ENCODE measurements at regions not wholly inside any gene's neighbourhood (a gene's known extent, or its start where the extent isn't known, plus 50 kb on each side); places are given as distances from the start of the nearest gene placed in this dataset.
A peak's percentile ranks its signal among the peaks of the same experiment; 100 is the strongest.

DNA sequence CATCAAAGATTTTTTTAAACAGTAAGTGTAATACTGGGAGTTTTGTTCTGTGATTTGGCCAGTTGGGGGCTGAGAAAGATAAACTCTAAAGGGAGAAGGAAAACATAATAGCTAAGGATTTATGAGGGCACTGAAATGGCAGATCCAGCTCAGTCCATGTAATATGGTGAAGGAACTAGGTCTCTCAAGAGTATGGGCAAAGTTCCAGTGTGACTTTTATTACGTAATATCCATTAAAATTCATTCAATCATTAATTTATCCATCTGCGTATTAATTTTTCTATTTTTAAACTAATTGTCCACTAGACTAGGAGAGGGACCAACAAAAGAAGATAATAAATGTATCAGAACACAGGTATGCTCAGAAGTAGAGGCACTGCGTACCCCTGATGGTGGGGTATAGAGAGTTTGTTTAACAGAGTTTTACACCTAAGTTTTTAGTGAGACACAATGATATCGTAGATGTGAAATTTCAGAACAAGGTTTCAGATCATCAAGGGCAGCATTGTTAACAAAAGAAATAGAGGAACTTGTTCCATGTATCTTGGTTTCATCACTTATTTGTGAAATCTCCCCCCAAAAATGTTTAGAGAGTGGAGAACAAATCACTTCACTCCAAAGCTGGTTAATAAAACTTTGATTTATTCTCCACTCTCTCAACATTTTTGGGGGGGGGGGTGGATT is 351.1 kb downstream of the GRXCR1 start:
- DNase-seq (ENCODE audit: low read depth): no peak

DNA sequence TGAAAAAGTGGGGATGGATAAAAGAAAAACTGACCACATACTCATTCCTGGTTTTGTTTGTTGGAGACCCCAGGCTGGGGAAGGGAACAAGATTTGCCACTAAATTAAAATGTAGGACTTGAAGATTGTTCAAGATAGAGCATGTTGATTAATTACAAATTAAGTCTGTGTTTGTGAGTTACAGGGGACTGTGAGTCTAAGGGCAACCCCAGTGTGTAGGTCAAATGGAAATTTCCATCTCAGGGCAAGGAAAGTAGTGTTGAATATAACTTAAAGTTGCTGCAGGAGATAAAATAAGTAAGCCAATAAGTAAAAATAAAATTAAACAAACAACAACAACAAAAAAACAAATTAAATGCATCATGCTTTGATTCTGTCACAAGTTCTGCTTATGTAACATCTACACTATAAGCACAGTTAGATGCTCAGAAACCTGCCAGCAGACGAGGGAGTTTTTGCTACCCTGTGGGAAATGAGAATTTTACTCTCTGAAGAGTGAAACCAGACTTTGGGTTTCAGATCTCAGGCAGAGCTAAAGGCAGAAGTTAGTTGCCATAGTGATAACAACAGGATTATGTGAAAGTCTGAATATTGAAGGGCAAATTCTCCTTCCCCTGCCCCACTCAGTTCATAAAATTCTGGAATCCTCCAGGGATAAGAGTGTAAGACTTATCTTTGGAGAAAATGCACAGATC is 352.3 kb downstream of the GRXCR1 start:
- DNase-seq (ENCODE audit: low read depth): no peak

DNA sequence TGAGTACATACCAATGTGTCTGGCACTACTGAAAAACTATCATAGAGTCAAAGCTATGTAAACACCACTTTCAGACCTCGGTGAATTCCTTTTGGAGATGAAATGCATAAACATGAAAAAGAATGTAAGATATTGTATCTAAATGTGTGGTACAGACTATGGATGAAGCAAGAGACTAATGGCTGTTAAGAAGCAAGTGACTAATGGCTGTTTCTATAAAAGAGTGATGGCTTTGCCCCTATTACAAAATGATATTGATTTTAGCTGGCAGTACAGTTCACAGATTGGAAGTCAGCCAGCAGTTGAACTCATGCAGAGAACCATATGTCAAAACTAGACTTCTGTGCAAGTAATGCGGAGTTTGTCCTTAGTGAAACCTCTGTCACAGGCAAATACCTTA is 359.3 kb downstream of the GRXCR1 start:
- DNase-seq (ENCODE audit: low read depth): no peak

DNA sequence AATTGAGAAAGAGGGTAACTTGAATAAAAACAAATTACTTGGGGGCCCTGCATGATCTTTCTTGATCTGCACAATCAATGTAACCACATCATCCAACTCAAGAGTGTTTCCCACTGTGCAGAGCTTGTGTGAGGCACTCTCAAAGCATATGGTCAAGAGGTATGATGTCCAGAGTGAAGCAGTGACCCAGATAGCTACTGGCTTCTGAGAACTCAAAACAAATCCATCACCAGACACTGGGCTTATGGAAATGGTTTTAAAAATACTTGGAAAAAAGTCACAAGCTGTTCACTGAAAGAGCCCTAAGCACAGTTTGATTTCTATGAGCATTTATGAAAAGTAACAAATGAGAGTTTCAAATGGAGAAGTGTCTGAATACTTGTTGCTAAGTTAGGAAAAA is 361.0 kb downstream of the GRXCR1 start:
- no peak for DNase-seq (ENCODE audit: low read depth)

DNA sequence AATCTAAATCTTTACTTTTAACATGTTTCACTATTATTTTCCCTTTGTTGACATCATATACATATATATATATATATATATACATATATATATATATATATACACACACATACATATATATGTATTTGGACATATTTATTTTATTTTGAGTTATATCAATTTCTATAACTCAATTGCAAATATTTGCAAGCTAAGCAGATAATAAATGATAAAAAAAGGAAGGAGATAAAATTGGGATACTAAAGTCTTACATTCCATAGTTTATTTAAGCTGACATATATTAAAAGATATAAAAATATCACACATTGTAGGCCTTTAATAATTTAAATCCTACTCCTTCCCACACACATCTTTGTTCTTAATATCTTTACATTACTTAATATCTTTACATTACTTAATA is 372.2 kb downstream of the GRXCR1 start:
- DNase-seq (ENCODE audit: low read depth): no peak

DNA sequence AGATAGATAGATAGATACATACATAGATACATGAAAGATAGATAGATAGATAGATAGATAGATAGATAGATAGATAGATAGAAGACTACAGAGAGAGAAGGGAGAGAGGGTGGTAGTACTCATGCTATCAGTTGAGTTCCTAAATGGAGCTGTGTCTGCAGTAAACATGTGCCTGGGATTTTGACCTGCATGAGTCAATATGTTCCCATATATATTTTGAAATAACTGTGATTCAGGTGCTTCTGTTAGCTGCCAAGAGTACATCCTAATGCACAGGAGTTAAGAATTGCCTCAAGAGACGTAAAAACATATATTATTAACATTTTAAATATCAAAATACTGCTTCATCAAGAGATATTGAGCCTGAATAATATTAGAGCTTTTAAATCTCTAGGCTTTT is 379.4 kb downstream of the GRXCR1 start:
- no peak for DNase-seq (ENCODE audit: low read depth)

DNA sequence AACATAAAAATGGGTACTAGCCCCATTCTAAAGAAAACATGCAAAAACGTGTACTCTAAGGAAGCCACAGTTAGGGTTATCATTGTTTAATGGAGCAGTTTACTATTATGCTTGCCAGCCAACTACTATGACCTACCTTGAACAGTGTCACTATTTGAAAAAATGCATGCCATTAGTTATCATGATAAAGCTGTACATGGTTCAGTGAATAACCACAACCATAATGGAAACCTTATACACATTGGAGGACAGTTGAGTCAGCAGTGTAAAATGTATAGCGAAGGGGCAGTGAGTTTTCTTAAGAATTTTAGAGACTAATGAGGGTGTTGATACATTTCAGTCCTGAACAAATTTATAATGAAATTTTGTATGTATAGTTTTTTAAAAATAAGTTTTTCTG is 381.9 kb downstream of the GRXCR1 start:
- no peak for DNase-seq (ENCODE audit: low read depth)

DNA sequence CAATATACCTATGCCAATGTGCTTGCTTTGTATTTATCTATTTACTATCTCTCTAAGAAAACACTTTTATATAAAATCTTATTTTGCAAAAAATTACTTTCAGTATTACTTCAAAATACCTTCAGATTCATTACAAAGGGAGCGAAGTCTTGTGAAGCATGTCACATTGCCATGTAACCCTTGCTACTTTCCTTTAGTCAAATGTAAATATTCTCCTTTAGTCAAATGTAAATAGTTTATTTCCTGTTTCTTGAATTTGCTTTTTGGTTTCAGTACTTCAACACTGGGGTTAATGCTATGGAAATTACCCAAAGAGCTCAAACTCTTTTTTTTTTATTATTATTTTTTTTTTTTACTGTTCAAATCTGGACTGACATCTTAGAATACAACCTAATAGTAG is 383.3 kb downstream of the GRXCR1 start:
- no peak for DNase-seq (ENCODE audit: low read depth)

DNA sequence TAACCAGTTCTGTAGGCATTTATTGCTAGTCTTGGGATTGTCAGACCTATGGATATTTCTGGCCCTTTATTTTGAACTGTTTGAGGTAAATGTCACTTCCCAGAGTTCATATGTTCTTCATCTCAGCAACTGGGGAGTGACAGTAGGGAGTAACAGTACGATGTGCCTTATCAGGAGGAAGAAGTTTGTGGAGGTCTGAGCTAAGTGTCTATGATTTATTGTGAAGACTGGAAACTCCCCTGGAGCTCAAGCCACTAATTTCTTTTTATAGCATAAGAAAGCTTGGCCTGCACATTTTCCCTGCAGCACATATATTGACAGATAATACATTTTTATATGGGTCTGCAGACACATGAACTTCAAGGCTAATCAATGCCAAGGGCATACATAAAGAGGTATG is 383.8 kb downstream of the GRXCR1 start:
- DNase-seq (ENCODE audit: low read depth): no peak

DNA sequence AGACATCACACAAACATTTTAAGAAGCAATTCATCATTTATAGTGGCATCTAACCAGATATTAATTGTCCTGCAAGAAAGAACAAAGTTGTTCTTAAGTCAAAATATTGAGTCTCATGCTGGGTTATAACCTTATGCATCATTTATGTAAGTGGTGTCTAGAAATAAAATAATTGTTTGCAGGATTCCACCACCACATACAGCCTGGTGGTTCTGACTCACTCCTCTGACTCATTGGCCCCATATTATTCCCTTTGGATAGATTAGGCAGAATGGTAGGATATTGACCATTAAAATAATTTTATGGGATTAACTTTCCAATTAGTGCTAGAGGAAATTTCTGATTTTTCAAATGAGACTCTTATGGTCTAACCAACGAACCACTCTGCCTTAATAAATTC is 384.5 kb downstream of the GRXCR1 start:
- DNase-seq (ENCODE audit: low read depth): no peak

DNA sequence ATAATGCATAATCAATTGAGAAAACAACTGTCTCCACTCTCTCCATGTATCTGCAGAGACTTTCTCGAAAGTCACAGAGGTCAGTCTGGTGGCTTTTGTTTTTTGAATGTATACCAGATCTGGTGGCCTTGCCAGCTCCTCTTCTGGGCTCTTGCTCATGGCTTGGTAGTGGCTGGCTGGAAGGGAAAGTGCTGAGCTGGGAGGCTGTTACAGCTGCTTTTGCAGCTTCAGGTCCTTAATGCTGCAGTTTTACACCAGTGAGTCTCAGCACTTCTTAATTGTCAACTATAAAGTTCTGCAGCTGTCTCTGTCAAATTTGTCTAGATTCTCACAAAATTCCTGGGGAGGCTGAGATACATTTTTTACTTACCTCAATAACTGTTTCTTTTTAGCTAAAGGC is 390.0 kb downstream of the GRXCR1 start:
- peak; percentile 43 for DNase-seq (ENCODE audit: low read depth)

DNA sequence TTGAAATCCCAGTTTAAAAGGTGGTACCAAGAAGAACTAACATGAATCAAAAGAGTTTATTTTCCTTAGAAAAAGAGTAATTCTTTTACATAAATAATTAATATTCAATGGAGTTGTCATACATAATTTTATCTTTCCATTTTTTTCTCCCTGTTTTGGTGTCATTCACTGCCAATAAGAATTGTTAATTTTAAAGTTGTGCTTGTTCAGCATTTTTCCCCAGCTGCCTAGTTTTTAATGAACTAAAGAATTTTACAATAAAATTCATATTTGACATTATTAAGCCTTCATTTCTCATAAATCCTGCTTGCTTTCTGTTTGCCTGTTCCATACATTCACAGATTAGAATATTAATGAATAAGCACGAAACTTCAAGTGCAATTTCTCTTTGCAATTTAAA is 393.6 kb downstream of the GRXCR1 start:
- no peak for DNase-seq (ENCODE audit: low read depth)

DNA sequence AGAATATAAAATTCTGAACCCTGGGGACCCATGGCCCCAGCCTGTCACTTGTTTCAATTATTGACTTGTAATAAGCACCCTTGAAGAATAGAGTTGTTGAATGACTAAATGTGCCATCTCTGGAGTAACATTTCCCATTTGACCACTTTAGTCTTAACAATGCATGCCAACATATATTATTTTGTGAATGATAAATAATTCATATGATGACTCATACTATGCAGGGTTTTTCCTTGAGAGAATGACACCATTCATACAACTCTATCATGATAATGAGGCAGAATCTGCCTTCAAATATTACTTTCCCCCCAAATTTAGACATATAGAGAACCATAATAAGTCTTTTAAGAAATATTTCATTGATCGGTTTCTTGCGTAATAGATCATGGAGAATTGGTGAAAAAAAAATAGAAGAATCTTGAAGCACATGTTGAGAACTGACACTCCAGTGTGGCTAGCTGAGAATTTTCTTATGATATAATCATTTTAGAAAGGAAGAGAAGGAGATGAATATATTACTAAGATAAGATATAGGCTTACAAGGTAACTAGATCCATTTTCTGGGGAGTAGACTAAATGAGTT is 404.5 kb downstream of the GRXCR1 start:
- DNase-seq (ENCODE audit: low read depth): no peak

DNA sequence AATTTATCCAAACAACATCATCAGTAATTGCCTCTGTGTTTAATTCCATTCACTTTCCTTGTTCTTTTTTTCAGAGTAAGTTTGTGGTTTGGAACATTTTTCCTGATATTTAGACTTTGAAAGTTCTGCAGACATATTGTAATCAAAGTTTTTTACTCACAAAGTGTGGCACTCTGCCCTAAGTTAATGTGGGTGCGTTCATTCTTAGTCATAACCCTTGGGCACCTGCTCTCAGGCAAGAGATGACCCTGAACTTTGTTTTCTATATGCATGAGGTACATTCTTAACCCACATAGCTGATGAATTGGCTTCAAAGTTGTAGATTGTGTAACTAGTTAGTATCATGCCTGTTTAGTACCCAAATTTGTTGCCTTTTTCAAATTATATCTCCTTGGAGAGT is 424.3 kb downstream of the GRXCR1 start:
- DNase-seq (ENCODE audit: low read depth): no peak

DNA sequence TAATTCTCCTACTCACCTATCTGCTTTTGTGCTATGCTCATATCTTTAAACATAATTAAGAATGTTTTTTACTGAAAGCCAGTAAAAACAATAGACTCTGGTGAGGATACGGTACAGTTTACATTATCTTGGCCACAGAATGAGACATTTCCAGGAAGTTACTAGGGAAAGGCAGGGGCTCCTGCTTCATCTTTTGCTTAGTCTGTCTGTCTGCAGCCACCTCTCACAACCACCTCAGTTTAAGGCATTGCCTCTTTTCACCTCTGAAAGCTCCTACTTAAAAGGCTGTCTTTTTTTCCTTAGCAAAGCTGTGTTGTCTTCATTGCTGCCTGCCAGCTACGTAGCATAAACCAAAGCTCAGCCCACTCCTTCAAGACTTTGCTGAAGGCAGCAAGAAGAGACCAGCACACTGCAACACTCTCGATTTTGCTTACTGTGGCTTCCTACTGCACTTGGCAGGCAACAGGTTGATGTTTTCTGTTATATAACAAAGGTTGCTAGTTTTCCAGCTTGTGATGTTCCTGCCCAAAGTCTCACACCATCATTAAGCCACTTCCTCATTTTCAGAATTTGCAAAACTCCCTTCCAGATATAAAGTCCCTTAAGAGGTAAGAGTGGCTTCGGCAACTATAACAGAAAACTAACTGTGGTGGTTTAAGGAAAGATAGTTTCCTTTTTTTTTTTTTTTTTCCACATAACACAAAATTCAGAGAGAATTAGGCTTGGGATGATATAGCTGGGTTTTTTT is 432.9 kb downstream of the GRXCR1 start:
- DNase-seq (ENCODE audit: low read depth): no peak

DNA sequence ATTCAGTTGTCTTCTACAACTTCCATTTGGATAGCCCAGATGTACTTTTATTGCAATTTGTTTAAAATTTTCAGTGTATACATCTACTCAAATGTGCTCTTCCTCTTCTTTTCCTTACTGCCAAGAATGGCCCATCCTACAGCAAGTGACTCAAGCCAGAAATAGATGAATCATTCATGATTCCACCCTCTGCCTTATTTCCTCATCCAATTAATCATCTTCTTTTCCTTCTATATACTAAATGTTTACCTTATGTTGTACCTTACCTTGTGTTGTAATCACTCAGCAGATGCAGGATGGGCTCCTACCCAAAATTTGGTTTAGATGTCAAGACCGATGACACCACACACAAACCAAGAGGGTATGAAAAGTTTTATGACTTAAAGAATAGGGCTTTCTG is 437.8 kb downstream of the GRXCR1 start:
- DNase-seq (ENCODE audit: low read depth): no peak

DNA sequence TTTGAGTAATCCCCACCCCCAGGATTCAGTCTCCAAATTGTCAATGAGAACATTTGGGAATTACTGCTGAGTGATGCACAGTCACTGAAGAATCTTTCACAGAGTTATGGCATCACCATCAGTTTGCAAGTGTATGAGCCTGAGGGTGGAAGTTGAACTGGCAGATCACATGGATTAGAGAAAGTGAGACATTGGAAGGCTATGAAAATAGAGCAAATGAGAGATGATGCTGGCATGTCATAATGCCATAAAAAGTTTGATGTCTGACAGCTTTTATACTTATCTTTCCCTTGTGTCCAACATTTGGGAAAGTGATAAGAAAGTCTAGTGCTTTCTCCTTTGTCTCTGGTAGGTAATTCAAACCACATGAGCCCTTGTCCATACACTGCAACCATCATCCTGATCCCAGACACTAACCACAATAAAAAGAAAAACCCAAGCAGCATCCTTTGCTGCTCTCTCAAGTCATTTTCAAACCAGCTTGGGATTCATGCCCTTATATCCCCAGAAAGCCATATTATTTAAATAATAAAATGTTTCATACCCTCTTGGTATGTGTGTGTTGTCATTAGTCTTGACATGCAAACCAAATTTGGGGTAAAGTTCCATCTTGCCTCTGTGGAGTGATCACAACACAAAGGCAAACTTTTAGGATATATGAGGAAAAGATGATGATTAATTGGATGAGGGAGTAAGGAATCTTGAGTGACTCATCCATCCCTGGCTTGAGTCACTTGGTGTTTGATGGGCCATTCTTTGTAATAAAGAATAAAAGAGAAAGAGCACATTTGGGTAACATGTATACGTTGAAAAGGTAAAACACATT is 438.9 kb downstream of the GRXCR1 start:
- peak; percentile 26 for DNase-seq (ENCODE audit: low read depth)

DNA sequence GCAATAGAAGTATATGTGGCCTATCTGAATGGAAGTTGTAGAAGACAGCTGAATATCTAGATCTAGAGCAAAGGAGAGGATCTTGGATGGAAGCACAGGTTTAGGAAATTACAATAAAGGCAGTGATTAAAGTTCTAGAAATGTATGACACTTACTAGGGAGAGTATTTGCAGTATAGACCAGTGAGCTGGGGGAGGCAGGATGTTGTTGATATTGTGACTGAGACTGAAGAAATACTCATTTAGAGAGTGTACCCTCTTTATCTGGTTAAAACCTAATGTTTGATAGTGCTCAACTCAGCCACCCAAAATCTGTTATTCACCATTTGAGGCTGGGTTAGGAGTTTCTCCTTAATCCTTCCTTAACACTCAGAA is 439.5 kb downstream of the GRXCR1 start:
- DNase-seq (ENCODE audit: low read depth): no peak

DNA sequence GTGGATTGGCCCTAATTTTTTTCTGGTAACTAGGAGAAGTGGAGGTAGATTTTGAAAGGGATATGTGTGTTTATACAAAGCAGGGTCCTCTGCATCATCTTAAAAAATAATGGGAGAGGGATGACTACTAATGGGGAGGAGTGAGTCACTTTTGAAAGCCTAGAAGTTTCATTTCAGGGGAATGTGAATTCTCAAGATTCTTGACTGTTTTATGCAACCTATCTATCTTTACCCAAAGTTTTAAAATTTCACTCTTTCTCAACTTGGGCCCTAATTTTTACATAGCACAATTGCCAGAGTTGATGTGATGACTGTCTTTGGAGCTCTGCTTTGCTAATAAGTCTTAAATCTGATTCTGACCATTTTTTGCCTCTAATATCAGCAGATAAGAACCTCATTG is 445.2 kb downstream of the GRXCR1 start:
- peak; percentile 5 for DNase-seq (ENCODE audit: low read depth)

DNA sequence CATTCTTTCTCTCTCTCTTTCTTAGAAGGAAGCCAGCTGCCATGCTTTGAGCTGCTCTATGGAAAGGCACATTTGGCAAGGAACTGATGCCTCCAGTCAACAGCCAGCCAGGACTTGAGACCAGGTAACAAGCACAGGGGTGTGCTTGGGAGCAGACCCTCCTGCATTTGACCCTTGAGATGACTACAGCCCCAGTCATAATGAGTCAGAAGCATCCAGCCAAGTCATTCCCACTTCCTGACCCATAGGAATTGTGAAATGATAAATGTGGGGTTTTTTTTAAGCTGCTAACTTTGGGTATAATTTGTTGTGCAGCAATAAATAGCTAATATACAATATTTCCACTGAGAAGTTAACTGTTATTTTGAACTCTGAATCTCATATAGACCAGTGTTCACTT is 446.9 kb downstream of the GRXCR1 start:
- DNase-seq (ENCODE audit: low read depth): peak; percentile 13

DNA sequence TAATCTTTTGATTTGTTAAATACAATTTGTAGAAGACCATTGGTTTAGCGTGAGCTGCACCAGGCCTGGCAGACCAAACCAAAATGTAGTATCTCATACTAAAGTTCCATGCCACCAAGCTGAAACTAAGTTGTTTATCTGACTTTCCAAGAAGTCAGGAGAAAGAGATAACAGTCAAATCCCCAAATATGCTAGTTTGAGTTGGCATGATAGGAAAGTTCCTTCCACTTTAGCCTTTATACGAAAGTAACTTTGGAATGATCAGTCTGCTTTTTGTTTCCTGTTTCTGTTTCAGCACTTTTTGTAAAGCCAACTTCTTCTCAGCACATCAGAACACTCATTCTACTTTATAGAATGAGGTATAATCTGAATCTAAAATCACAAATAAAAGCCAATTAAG is 449.2 kb downstream of the GRXCR1 start:
- DNase-seq (ENCODE audit: low read depth): no peak

Measured in myocyte (in vitro differentiated cells).